GM23338 (cell line): ENCODE measurements at regions not wholly inside any gene's neighbourhood (a gene's known extent, or its start where the extent isn't known, plus 50 kb on each side); places are given as distances from the start of the nearest gene placed in this dataset.
A peak's percentile ranks its signal among the peaks of the same experiment; 100 is the strongest.

ENCODE experiments used
- ATAC-seq: fragments of 200-7000 bp; cut with Tn5 transposase; 3 replicates; pipeline ENCODE4 v1.9.1; 2020
- DNase-seq: peaks from one replicate; pipeline ENCODE4 v3.0.0-alpha.2; 2015; ENCODE audit warnings: low spot score
- H2AFZ ChIP-seq: fragments of 200-600 bp; sonication (generic); 2 replicates; pipeline ENCODE4 v1.8.0; 2016; ENCODE audit warnings: antibody characterized with exemption, mild to moderate bottlenecking, moderate library complexity
- H3F3A ChIP-seq: fragments of 200-600 bp; sonication (generic); replicated peaks from 2 replicates; pipeline ENCODE4 v1.8.0; 2017; ENCODE audit warnings: antibody characterized with exemption, mixed run types, low read depth
- H3K27ac ChIP-seq: fragments of 200-600 bp; sonication (generic); 2 replicates; pipeline ENCODE4 v1.6.1; 2016; ENCODE audit warnings: low read depth
- H3K27me3 ChIP-seq: fragments of 200-600 bp; sonication (generic); 2 replicates; pipeline ENCODE4 v1.8.0; 2016; ENCODE audit warnings: mild to moderate bottlenecking, mixed run types, moderate library complexity; ENCODE audit not compliant: insufficient read depth
- H3K36me3 ChIP-seq: fragments of 200-600 bp; sonication (generic); 2 replicates; pipeline ENCODE4 v1.8.0; 2016; ENCODE audit warnings: mild to moderate bottlenecking; ENCODE audit not compliant: insufficient read depth
- H3K4me1 ChIP-seq: fragments of 200-600 bp; sonication (generic); 2 replicates; pipeline ENCODE4 v1.8.0; 2016; ENCODE audit warnings: mild to moderate bottlenecking, moderate library complexity; ENCODE audit not compliant: insufficient read depth
- H3K4me2 ChIP-seq: fragments of 200-600 bp; sonication (generic); 2 replicates; pipeline ENCODE4 v1.7.1; 2017; ENCODE audit warnings: mixed run types
- H3K4me3 ChIP-seq: fragments of 200-600 bp; sonication (generic); 2 replicates; pipeline ENCODE4 v1.6.1; 2016; ENCODE audit warnings: mixed run types
- H3K79me2 ChIP-seq: fragments of 200-600 bp; sonication (generic); replicated peaks from 2 replicates; pipeline ENCODE4 v1.8.0; 2017; ENCODE audit warnings: mild to moderate bottlenecking; ENCODE audit not compliant: insufficient read depth
- H3K9me2 ChIP-seq: fragments of 200-600 bp; sonication (generic); 2 replicates; pipeline ENCODE4 v1.8.0; 2017; ENCODE audit not compliant: insufficient read depth
- H4K20me1 ChIP-seq: fragments of 200-600 bp; sonication (generic); replicated peaks from 2 replicates; pipeline ENCODE4 v1.8.0; 2017; ENCODE audit warnings: mild to moderate bottlenecking; ENCODE audit not compliant: insufficient read depth
- H3K27ac Mint-ChIP-seq: 2 replicates; pipeline ENCODE4 v1.8.0; 2020; ENCODE audit warnings: inconsistent platforms, mild to moderate bottlenecking, moderate library complexity, mixed read lengths
- H3K27me3 Mint-ChIP-seq: 3 replicates; pipeline ENCODE4 v1.8.0; 2022; ENCODE audit warnings: low read depth, mild to moderate bottlenecking, moderate library complexity, mixed read lengths, inconsistent platforms; ENCODE audit not compliant: insufficient read depth, poor library complexity
- H3K36me3 Mint-ChIP-seq: 3 replicates; pipeline ENCODE4 v1.8.0; 2021; ENCODE audit warnings: low read depth, mild to moderate bottlenecking, inconsistent platforms, moderate library complexity, mixed read lengths
- H3K4me1 Mint-ChIP-seq: 3 replicates; pipeline ENCODE4 v1.8.0; 2020; ENCODE audit warnings: mild to moderate bottlenecking, inconsistent platforms, mixed read lengths
- H3K4me3 Mint-ChIP-seq: 3 replicates; pipeline ENCODE4 v1.8.0; 2021; ENCODE audit warnings: moderate library complexity, mild to moderate bottlenecking, inconsistent platforms, mixed read lengths
- H3K9me3 Mint-ChIP-seq: 3 replicates; pipeline ENCODE4 v1.8.0; 2020; ENCODE audit warnings: moderate library complexity, mild to moderate bottlenecking, inconsistent platforms, mixed read lengths
- CREB1 ChIP-seq: fragments of 250-450 bp; sonication (Bioruptor Pico); IDR thresholded peaks from 2 replicates; pipeline ENCODE4 v1.5.0; 2020; ENCODE audit warnings: low read depth, mild to moderate bottlenecking, moderate library complexity
- EZH2 ChIP-seq: fragments of 200-600 bp; sonication (generic); IDR thresholded peaks from one replicate; pipeline ENCODE4 v1.8.0; 2017; ENCODE audit warnings: antibody characterized with exemption, mild to moderate bottlenecking, low read depth; ENCODE audit not compliant: unreplicated experiment
- EZH2phosphoT487 ChIP-seq: fragments of 200-600 bp; sonication (generic); IDR thresholded peaks from one replicate; pipeline ENCODE4 v1.8.1; 2018; ENCODE audit warnings: antibody characterized with exemption; ENCODE audit not compliant: unreplicated experiment
- JUNB ChIP-seq: IDR thresholded peaks from one replicate; pipeline ENCODE4 v1.6.1; 2016; ENCODE audit warnings: antibody characterized with exemption; ENCODE audit not compliant: unreplicated experiment
- NANOG ChIP-seq: IDR thresholded peaks from 2 replicates; pipeline ENCODE4 v1.6.1; 2016; ENCODE audit warnings: antibody characterized with exemption, borderline replicate concordance
- POLR2AphosphoS5 ChIP-seq: IDR thresholded peaks from 2 replicates; pipeline ENCODE4 v1.6.1; 2016; ENCODE audit warnings: antibody characterized with exemption, low read depth
- STAT1 ChIP-seq: IDR thresholded peaks from one replicate; pipeline ENCODE4 v1.6.1; 2016; ENCODE audit warnings: antibody characterized with exemption; ENCODE audit not compliant: unreplicated experiment
- ZNF114 ChIP-seq: fragments of 250-450 bp; sonication (Bioruptor Pico); IDR thresholded peaks from 2 replicates; pipeline ENCODE4 v1.5.0; 2020; ENCODE audit warnings: mild to moderate bottlenecking, moderate library complexity
- ZNF331 ChIP-seq: fragments of 250-450 bp; sonication (Bioruptor Pico); IDR thresholded peaks from 2 replicates; pipeline ENCODE4 v1.5.0; 2020; ENCODE audit warnings: low read depth, mild to moderate bottlenecking, moderate library complexity
- TF ChIP-seq, protein P1 (sequence below): fragments of 250-450 bp; sonication (Bioruptor Pico); IDR thresholded peaks from 2 replicates; pipeline ENCODE4 v1.5.0; 2020; ENCODE audit warnings: mild to moderate bottlenecking, moderate library complexity

DNA sequence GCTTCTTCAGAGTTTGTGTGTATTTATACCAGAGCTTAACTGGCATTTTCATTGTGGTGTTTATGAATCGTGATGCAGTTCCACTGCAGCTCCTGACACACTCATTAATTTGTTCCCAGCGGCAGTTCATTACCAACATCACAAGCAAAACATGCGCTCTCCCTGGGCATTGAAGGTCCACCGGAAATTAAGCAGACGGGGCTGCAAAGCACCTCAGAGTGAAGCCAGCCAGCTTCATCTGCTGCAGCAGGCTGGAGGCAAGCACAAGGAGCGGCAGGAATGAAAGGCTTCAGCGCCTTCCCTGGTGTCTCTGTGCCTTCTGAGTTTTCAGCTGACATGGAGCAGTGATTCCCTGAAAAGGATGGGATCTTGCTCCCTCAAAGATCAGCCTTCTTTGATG lies 246.0 kb upstream of the SPTLC3 start (continued):
- TF ChIP-seq NANOG (0 out of 2 replicates have a peak, but pooled peaks have one; percentile 20), JUNB (no peak)

DNA sequence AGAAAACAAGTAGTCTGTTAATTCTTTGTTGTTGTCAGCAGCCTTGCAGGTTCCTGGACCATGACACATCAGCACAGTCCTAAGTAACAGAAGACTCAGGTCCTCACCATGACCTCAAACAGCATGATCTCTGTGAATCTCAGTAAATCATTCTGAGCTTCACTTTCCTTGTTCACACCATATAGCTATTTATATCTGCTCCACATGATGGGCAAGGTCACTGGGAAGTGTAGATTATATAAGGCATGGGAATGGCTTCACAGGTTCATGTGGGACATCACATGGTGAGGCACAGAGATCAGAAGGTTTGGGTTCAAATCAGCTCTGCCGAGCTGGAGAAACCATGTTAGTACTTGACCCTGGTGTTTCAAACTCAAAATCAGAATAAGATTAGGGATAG lies 245.4 kb upstream of the SPTLC3 start:
- 0 out of 2 replicates have a peak, but pooled peaks cover 4% of the 10 kb centered on the region for H3K9me2 ChIP-seq
- H3K27ac ChIP-seq, result peak overlapping the region; percentile 100; the same call in 1 of the 2 replicates
- H3K27me3 Mint-ChIP-seq, result peaks cover 8% of the 10 kb centered on the region
- H3K27me3 ChIP-seq, result no peaks in the 10 kb centered on the region
- no peak overlapping the region for H2AFZ ChIP-seq
- peaks cover 62% of the 10 kb centered on the region for H3K36me3 Mint-ChIP-seq
- H3K9me3 Mint-ChIP-seq, result no peaks in the 10 kb centered on the region
- TF ChIP-seq ZNF331 (no peak), EZH2phosphoT487 (no peak), POLR2AphosphoS5 (peak; percentile 64), NANOG (no peak)
- H3K4me3 Mint-ChIP-seq, result no peak overlapping the region
- H3K4me2 ChIP-seq, result no peak overlapping the region
- peaks cover 29% of the 10 kb centered on the region; the same call in 1 of the 2 replicates for H3K36me3 ChIP-seq
- no peak for ATAC-seq
- H3K4me1 Mint-ChIP-seq, result peaks cover 56% of the 10 kb centered on the region
- no peaks in the 10 kb centered on the region for H4K20me1 ChIP-seq
- no peaks in the 10 kb centered on the region for H3K79me2 ChIP-seq
- H3K4me3 ChIP-seq, result no peak overlapping the region
- peak; percentile 4 for DNase-seq
- H3K4me1 ChIP-seq, result peaks cover 52% of the 10 kb centered on the region
- no peak overlapping the region for H3K27ac Mint-ChIP-seq
- peaks cover 33% of the 10 kb centered on the region for H3F3A ChIP-seq

- no peaks in the 10 kb centered on the region for H4K20me1 ChIP-seq
- H3K4me3 ChIP-seq, result no peak overlapping the region
- peak; percentile 25 for DNase-seq
- peaks cover 33% of the 10 kb centered on the region for H3F3A ChIP-seq
- Mint-ChIP-seq H3K4me1 (peaks cover 52% of the 10 kb centered on the region), H3K4me3 (no peak overlapping the region), H3K9me3 (no peaks in the 10 kb centered on the region), H3K36me3 (peaks cover 59% of the 10 kb centered on the region), H3K27ac (no peak overlapping the region), H3K27me3 (peaks cover 6% of the 10 kb centered on the region)
- no peak overlapping the region for H3K4me2 ChIP-seq
- H3K79me2 ChIP-seq, result no peaks in the 10 kb centered on the region
- H3K9me2 ChIP-seq, result 0 out of 2 replicates have a peak, but pooled peaks cover 4% of the 10 kb centered on the region
- no peak overlapping the region for H2AFZ ChIP-seq
- H3K27ac ChIP-seq, result peak overlapping the region; percentile 100
- TF ChIP-seq STAT1 (no peak), ZNF114 (CRISPR knock-in tag) (no peak), CREB1 (CRISPR knock-in tag) (no peak), EZH2 (no peak), JUNB (no peak), POLR2AphosphoS5 (0 out of 2 replicates have a peak, but pooled peaks have one; percentile 49), ZNF331 (no peak), EZH2phosphoT487 (no peak)
- peaks cover 25% of the 10 kb centered on the region; the same call in 1 of the 2 replicates for H3K36me3 ChIP-seq
- ATAC-seq, result no peak; the same call in 2 of the 3 replicates
- peaks cover 45% of the 10 kb centered on the region for H3K4me1 ChIP-seq
- no peaks in the 10 kb centered on the region for H3K27me3 ChIP-seq
Measured at GRCh38 chr20:12764053-12764452, 244.7 kb upstream of the SPTLC3 start.

DNA sequence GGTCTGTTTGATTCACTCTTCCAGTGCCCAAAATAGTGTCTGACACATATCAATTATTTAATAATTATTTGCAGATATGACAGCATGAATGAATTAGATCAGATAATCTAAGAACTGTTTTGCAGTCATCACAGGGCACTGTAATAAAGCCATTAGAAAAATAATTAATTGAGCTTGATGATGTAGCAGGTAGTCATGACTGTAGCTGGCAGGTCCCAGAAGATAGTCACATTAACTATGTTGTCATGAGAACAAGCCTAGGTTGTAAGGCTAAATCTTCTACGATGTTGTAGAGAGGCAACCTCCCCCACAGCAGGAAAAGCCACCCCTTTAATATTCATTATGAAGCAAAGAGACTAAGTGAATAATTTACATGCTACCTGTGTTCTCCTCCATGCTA lies 243.9 kb upstream of the SPTLC3 start:
- H3K9me3 Mint-ChIP-seq, result no peaks in the 10 kb centered on the region
- H3K4me1 ChIP-seq, result peaks cover 40% of the 10 kb centered on the region
- peaks cover 2% of the 10 kb centered on the region for H3K27me3 Mint-ChIP-seq
- peak overlapping the region; percentile 100; the same call in 1 of the 2 replicates for H3K27ac ChIP-seq
- H3K79me2 ChIP-seq, result no peaks in the 10 kb centered on the region
- DNase-seq (no peak), ATAC-seq (no peak)
- H3K27ac Mint-ChIP-seq, result no peak overlapping the region
- peaks cover 46% of the 10 kb centered on the region for H3K4me1 Mint-ChIP-seq
- H3K36me3 Mint-ChIP-seq, result peaks cover 54% of the 10 kb centered on the region
- H3K27me3 ChIP-seq, result no peaks in the 10 kb centered on the region
- no peak for TF ChIP-seq ZNF331
- TF ChIP-seq, protein P1, sequence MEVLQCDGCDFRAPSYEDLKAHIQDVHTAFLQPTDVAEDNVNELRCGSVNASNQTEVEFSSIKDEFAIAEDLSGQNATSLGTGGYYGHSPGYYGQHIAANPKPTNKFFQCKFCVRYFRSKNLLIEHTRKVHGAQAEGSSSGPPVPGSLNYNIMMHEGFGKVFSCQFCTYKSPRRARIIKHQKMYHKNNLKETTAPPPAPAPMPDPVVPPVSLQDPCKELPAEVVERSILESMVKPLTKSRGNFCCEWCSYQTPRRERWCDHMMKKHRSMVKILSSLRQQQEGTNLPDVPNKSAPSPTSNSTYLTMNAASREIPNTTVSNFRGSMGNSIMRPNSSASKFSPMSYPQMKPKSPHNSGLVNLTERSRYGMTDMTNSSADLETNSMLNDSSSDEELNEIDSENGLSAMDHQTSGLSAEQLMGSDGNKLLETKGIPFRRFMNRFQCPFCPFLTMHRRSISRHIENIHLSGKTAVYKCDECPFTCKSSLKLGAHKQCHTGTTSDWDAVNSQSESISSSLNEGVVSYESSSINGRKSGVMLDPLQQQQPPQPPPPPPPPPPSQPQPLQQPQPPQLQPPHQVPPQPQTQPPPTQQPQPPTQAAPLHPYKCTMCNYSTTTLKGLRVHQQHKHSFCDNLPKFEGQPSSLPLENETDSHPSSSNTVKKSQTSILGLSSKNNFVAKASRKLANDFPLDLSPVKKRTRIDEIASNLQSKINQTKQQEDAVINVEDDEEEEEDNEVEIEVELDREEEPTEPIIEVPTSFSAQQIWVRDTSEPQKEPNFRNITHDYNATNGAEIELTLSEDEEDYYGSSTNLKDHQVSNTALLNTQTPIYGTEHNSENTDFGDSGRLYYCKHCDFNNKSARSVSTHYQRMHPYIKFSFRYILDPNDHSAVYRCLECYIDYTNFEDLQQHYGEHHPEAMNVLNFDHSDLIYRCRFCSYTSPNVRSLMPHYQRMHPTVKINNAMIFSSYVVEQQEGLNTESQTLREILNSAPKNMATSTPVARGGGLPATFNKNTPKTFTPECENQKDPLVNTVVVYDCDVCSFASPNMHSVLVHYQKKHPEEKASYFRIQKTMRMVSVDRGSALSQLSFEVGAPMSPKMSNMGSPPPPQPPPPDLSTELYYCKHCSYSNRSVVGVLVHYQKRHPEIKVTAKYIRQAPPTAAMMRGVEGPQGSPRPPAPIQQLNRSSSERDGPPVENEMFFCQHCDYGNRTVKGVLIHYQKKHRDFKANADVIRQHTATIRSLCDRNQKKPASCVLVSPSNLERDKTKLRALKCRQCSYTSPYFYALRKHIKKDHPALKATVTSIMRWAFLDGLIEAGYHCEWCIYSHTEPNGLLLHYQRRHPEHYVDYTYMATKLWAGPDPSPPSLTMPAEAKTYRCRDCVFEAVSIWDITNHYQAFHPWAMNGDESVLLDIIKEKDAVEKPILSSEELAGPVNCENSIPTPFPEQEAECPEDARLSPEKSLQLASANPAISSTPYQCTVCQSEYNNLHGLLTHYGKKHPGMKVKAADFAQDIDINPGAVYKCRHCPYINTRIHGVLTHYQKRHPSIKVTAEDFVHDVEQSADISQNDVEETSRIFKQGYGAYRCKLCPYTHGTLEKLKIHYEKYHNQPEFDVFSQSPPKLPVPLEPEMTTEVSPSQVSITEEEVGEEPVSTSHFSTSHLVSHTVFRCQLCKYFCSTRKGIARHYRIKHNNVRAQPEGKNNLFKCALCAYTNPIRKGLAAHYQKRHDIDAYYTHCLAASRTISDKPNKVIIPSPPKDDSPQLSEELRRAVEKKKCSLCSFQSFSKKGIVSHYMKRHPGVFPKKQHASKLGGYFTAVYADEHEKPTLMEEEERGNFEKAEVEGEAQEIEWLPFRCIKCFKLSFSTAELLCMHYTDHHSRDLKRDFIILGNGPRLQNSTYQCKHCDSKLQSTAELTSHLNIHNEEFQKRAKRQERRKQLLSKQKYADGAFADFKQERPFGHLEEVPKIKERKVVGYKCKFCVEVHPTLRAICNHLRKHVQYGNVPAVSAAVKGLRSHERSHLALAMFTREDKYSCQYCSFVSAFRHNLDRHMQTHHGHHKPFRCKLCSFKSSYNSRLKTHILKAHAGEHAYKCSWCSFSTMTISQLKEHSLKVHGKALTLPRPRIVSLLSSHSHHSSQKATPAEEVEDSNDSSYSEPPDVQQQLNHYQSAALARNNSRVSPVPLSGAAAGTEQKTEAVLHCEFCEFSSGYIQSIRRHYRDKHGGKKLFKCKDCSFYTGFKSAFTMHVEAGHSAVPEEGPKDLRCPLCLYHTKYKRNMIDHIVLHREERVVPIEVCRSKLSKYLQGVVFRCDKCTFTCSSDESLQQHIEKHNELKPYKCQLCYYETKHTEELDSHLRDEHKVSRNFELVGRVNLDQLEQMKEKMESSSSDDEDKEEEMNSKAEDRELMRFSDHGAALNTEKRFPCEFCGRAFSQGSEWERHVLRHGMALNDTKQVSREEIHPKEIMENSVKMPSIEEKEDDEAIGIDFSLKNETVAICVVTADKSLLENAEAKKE, result no peak
- TF ChIP-seq POLR2AphosphoS5, result peak; percentile 6; the same call in 1 of the 2 replicates
- no peak overlapping the region for H3K4me3 ChIP-seq
- H3K4me2 ChIP-seq, result no peak overlapping the region
- peaks cover 25% of the 10 kb centered on the region; the same call in 1 of the 2 replicates for H3K36me3 ChIP-seq
- 0 out of 2 replicates have a peak, but pooled peaks cover 4% of the 10 kb centered on the region for H3K9me2 ChIP-seq
- H3K4me3 Mint-ChIP-seq, result no peak overlapping the region
- no peaks in the 10 kb centered on the region for H4K20me1 ChIP-seq
- H2AFZ ChIP-seq, result no peak overlapping the region
- H3F3A ChIP-seq, result peaks cover 31% of the 10 kb centered on the region
